Endothelial cell (in vitro differentiated cells): ENCODE measurements at regions not wholly inside any gene's neighbourhood (a gene's known extent, or its start where the extent isn't known, plus 50 kb on each side); places are given as distances from the start of the nearest gene placed in this dataset.
"Not testable (repeated sequence)": the region's sequence is repeated elsewhere in the genome, so short reads cannot be mapped to it uniquely, and the experiment has no call there.

ENCODE experiments used
- DNase-seq: peaks from one replicate; pipeline ENCODE4 v3.0.0; 2021; ENCODE audit warnings: low spot score
- H3K27ac Mint-ChIP-seq: one replicate; pipeline ENCODE4 v1.8.0; 2021; ENCODE audit warnings: mixed read lengths, inconsistent platforms; ENCODE audit not compliant: unreplicated experiment
- H3K27me3 Mint-ChIP-seq: one replicate; pipeline ENCODE4 v1.8.0; 2021; ENCODE audit warnings: mild to moderate bottlenecking, moderate library complexity, mixed read lengths, inconsistent platforms; ENCODE audit not compliant: unreplicated experiment
- H3K36me3 Mint-ChIP-seq: one replicate; pipeline ENCODE4 v1.8.0; 2021; ENCODE audit warnings: mild to moderate bottlenecking, low read depth, mixed read lengths, inconsistent platforms; ENCODE audit not compliant: unreplicated experiment
- H3K4me1 Mint-ChIP-seq: one replicate; pipeline ENCODE4 v1.8.0; 2021; ENCODE audit warnings: mild to moderate bottlenecking, mixed read lengths, inconsistent platforms; ENCODE audit not compliant: unreplicated experiment
- H3K4me3 Mint-ChIP-seq: one replicate; pipeline ENCODE4 v1.8.0; 2021; ENCODE audit warnings: mild to moderate bottlenecking, mixed read lengths, inconsistent platforms; ENCODE audit not compliant: unreplicated experiment
- H3K9me3 Mint-ChIP-seq: one replicate; pipeline ENCODE4 v1.8.0; 2021; ENCODE audit warnings: mixed read lengths, inconsistent platforms; ENCODE audit not compliant: unreplicated experiment
- TF ChIP-seq, protein P1 (sequence below): fragments of 200-600 bp; sonication (generic); IDR thresholded peaks from one replicate; pipeline ENCODE4 v1.5.0; 2021; ENCODE audit warnings: antibody characterized with exemption; ENCODE audit not compliant: unreplicated experiment

DNA sequence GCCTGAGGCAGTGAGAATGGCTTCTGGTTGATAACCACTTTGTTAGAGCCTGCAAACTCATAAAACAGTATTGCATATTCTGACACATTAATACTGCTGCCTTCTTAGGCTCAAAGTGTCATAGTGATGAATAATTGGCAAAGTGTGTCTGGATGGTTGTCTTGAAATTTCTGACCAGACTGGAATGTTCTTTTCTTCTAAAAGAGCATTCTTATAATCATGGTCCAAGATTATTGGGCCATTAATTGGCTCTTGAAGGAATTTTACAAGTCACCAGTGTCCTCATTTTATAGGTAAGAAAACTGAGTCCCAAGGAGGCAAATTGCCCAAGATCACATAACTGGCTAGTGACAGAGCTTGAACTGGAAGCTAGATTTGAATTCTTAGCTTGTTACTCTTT is 111.7 kb downstream of the PCSK1 start:
- Mint-ChIP-seq H3K27me3 (no peaks in the 10 kb centered on the region), H3K36me3 (no peaks in the 10 kb centered on the region), H3K27ac (no peak overlapping the region), H3K9me3 (no peaks in the 10 kb centered on the region), H3K4me1 (peaks cover 3% of the 10 kb centered on the region), H3K4me3 (no peak overlapping the region)
- no peak for DNase-seq
- TF ChIP-seq, protein P1, sequence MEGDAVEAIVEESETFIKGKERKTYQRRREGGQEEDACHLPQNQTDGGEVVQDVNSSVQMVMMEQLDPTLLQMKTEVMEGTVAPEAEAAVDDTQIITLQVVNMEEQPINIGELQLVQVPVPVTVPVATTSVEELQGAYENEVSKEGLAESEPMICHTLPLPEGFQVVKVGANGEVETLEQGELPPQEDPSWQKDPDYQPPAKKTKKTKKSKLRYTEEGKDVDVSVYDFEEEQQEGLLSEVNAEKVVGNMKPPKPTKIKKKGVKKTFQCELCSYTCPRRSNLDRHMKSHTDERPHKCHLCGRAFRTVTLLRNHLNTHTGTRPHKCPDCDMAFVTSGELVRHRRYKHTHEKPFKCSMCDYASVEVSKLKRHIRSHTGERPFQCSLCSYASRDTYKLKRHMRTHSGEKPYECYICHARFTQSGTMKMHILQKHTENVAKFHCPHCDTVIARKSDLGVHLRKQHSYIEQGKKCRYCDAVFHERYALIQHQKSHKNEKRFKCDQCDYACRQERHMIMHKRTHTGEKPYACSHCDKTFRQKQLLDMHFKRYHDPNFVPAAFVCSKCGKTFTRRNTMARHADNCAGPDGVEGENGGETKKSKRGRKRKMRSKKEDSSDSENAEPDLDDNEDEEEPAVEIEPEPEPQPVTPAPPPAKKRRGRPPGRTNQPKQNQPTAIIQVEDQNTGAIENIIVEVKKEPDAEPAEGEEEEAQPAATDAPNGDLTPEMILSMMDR: no peak

DNA sequence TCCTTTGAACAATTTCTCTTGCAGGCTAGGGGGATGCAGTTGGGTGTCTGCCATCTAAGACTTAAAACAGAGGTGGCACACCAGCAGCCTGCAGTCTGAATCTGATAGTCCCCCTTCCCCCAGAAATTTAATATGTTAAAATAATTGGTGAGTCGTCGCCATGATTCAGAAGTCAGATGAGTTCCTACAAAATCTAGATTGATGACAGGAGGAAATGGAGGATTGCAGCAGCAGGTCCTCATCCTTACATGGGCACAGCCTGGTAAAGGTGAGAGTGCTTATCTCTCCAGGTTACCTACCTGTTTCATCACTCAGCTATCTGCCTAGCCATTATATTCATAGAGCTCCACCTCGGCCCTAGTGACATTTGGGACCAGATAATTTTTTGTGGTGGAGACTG is 112.3 kb downstream of the PCSK1 start:
- TF ChIP-seq, protein P1: no peak
- no peaks in the 10 kb centered on the region for H3K36me3 Mint-ChIP-seq
- H3K9me3 Mint-ChIP-seq: no peaks in the 10 kb centered on the region
- no peaks in the 10 kb centered on the region for H3K4me1 Mint-ChIP-seq
- no peak for DNase-seq
- no peak overlapping the region for H3K4me3 Mint-ChIP-seq
- no peak overlapping the region for H3K27ac Mint-ChIP-seq
- no peaks in the 10 kb centered on the region for H3K27me3 Mint-ChIP-seq

DNA sequence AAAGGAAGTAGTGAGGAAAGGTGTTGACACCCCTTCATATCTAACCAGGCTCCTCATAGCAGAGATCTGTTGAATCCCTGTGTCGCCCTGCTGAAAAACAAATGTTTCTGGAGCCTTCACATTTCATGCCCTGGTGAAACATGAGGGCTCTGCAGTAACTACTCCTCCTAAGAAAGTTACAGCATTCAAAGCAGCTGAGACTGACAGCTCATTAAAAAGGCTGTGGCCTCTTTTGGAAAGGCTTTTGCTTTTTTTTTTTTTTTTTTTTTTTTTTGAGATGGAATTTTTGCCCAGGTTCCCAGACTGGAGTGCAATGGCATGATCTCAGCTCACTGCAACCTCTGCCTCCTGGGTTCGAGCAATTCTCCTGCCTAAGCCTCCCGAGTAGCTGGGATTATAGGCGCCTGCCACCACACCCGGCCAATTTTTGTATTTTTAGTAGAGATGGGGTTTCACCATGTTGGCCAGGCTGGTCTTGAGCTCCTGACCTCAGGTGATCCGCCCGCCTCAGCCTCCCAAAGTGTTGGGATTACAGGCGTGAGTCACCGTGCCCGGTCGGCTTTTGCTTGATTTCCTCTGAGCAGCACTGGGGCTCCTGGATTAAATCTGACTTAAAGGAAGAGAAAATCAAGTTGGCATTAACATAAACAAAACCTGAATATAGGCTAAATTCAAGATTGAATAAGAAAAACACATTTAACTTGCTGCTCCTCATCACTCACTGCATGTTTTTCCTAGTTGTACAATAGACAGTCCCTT is 112.9 kb downstream of the PCSK1 start:
- H3K36me3 Mint-ChIP-seq, H3K27me3 Mint-ChIP-seq, DNase-seq, H3K9me3 Mint-ChIP-seq, H3K27ac Mint-ChIP-seq, H3K4me1 Mint-ChIP-seq, H3K4me3 Mint-ChIP-seq: not testable (repeated sequence)

DNA sequence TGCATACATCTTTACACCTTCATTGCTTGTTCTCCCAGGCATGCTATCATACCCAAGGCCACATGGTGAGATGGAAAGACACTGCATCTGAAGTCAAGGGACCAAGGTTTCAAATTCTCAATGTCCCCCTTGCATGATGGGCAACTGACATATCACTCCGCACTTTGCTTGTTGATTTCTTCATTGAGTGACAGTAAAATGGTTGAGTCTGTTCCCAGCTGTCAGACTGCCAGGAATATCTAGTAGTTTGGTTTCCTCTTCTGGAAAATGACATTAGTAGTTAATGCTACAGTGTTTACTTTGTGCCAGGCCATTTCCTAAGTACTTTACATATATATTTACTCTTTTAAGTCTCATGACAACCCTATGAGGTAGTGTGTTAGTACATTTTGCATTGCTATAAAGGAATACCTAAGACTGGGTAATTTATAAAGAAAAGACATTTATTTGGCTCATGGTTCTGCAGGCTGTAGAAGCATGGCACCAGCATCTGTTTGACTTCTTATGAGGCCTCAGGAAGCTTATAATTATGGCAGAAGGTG is 114.4 kb downstream of the PCSK1 start:
- TF ChIP-seq, protein P1: no peak
- Mint-ChIP-seq H3K4me3 (peak overlapping the region; percentile 39), H3K4me1 (no peaks in the 10 kb centered on the region), H3K27ac (no peak overlapping the region), H3K27me3 (no peaks in the 10 kb centered on the region), H3K36me3 (no peaks in the 10 kb centered on the region), H3K9me3 (no peaks in the 10 kb centered on the region)
- DNase-seq: no peak

DNA sequence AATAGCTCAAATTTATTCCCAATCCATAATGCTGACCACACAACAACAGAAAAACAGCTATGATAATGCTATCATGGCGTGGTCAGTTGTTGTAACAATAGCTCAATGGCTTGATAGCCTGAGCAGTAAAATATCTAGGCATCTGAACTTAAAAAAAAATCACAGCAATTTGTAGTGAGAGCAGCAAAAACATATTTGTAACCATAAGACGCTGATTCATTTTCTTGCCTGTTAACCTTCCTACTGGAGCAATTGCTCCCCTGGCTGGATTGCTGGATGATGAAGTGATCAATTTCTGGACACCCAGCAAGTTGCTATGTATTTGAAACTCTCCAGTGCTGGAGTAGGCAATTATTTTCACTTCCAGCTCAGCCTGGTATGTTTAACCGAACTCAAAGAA is 115.1 kb downstream of the PCSK1 start:
- Mint-ChIP-seq H3K4me3 (no peak overlapping the region), H3K36me3 (no peaks in the 10 kb centered on the region), H3K9me3 (no peaks in the 10 kb centered on the region), H3K27ac (no peak overlapping the region), H3K27me3 (no peaks in the 10 kb centered on the region), H3K4me1 (no peaks in the 10 kb centered on the region)
- TF ChIP-seq, protein P1: no peak
- no peak for DNase-seq
